Activated CD8-positive, alpha-beta memory T cell treated with anti-CD3 and anti-CD28 coated beads for 48 hours (primary cell): ENCODE measurements at regions not wholly inside any gene's neighbourhood (a gene's known extent, or its start where the extent isn't known, plus 50 kb on each side); places are given as distances from the start of the nearest gene placed in this dataset.
"Not testable (repeated sequence)": the region's sequence is repeated elsewhere in the genome, so short reads cannot be mapped to it uniquely, and the experiment has no call there.

ENCODE experiments used
- DNase-seq, 3 experiments: peaks; one replicate each; pipeline ENCODE4 v3.0.0-alpha.2; 2020; ENCODE audit warnings: low read depth in 2 of 3, low spot score in 2 of 3

- DNase-seq, result no peak
These were observed 184.0 kb downstream of the OLFM1 start for GRCh38 chr9:135271425-135271824.

DNA sequence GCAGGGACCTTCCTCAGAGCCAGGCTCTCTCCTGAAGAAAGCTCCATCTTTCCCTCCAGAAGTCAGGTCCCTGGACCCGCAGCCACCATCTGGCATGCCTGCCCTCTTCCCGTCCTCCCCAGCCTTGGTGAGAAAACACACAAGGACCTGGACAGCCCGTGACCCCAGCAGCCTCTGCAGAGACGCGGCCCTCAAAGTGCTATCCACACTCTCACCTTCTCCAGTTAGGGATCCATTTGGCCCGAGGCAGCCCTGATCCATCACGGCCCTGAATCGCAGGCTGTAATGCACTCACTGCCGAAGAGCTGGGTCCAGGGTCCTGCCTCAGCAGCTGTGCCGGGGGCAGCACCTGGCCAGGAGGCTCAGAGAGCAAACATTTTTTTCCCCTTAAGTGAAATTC is 185.1 kb downstream of the OLFM1 start:
- no peak for DNase-seq

DNA sequence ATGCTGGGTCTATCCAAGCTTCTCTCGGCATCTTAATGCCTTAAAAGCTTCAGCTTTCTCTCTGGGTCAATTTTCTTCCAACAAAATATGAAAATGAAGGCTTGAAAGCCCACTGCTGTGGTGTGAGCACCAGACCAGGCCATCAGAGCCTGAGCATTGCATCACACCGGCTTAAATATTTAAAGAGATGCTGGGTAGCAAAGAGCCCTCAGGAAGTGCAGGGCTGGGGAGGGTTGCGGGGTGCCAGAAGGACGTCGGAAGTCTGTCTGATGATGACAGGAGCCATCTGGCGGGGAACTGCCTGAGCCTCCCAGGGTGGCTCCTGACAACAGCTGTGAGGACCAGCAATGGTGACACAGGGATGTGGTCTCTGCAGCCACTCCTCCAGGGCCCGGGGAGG is 185.5 kb downstream of the OLFM1 start:
- no peak for DNase-seq

DNA sequence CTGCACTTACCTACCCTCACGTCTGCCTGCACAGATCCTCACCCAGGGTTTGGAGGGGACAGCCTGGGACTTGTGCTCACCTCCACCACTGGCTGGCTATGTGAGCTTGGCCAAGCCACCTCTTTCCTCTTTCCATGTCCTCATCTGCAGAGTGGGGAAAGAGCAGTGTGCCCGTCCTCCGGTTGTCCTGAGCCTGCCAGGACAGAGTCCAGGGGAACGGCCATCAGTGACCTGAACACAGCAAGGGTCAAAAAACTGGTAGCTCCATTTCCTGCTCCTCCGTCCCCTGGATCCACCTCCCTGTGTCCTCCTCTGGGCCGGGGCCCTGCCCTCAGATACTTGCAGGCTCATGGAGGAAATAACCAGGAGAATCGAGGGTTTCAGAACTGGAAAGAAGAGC is 187.7 kb downstream of the OLFM1 start:
- no peak for DNase-seq

DNA sequence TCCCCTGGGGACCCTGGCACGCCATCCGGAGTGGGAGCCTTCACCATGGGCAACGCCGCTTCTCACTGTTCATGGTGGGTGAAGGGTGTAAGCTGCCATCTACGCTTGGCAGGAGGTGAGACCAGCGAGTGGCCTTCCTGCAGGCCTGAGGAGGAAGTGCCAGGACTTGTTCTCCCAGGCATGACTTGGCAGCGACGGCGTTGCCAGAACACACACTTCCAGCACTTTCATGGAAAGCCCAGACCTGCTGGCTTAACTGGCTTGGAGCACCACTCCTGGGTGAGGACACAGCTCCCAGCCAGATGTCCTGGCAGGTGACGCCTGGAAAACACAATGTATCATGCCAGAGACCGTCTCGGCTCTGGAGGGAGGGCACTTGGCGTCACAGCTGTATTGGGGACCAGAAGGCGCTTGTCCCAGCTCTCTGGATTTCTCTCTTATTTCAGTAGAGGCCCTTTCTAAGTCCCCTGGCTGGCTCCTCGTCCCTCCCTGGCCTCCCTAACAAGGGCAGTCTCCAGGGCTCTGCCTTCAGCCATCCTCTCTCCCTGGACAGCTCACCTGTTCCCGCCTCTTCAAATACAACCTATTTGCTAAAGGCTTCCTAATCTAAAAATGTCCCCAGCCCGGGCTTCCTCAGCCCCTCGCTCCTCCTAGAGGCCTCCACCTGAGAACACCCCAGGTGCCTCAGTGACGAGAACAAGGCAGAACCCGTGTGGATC is 188.3 kb downstream of the OLFM1 start:
- no peak for DNase-seq

DNA sequence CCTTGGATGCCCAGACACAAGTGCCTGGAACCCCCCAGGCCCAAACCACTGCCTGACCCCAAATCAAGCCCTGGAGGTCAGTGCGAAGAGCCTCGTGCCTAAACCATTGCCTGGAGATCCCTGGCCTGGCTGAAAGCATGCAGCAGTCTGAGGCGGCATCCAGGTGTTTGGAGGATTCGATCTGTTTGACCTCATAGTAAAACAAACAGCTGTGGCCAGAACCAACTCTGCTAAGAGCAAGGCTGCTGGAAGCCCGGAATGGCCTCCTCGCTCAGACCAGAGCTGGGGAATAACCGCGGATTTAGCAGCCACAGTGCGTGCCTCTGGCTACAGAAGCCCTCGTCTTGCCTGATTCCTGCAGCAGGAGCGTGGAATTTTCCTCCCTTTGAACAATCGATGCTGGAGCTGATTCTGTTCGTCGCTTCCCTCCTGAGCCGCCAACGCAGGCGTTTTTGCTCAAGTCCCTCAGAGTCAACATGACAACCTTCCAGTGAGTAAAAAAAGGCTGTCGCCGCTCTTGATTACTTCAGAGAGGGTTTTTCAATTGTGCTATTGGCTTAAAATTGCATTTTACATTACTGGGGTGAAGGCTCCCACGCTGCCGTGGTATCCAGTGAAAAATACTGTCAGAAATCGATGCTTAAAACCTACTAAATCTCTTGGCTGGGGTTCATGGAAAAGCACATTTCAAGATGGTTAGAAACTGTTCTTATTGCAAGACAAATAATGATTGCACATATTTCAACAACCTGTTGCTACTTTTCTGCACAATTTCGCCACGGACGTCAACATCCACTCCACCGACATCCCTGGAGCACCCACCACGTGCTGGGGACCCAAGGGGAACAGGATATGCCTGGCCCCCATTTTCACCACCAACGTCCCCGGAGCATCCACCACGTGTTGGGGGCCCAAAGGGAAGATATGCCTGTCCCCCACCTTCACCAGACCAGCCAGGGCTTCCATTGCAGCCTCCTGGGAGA is 190.0 kb downstream of the OLFM1 start:
- DNase-seq, result no peak

DNA sequence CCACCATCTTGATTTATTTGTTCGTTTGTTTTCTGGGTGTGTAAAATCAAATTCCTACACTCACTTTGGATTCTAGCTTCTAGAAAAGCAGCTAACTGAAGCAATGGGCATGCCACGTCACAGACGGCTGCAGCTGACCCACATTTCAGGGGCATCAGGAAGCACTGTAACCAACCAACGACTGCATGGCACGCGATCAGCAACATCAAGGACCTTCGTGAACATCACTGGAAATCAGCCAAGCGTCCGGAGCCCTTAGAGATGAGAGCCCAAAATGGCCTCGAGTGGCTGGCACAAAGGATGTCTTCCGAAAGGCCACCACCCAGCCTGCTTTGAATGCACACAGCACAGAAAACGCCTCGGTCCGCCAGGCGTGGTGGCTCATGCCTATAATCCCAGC is 191.1 kb downstream of the OLFM1 start:
- DNase-seq, result no peak

GRCh38 chr9:135279385-135279784 is 191.9 kb downstream of the OLFM1 start:
- no peak for DNase-seq

- no peak for DNase-seq
These were observed 192.4 kb downstream of the OLFM1 start for GRCh38 chr9:135279834-135280393.

DNA sequence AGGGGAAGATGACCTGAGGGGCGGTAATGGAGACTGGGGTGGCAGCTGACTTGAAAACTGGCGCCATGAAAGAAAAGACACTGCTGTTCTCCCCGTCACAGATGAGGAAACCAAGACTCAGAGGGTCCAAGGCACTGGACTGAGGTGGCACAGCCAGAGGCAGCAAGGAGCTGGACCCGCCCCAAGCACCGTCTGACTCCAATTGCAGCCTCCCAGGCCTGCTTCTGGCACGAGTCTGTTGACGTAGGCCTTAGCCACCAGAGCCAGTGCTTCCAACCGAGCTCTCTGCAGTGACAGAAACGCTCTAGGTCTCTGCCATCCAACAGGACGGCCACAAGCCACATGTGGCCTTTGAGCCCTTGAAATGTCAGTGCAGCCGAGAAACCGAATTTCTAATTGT is 193.2 kb downstream of the OLFM1 start:
- DNase-seq, result no peak

DNA sequence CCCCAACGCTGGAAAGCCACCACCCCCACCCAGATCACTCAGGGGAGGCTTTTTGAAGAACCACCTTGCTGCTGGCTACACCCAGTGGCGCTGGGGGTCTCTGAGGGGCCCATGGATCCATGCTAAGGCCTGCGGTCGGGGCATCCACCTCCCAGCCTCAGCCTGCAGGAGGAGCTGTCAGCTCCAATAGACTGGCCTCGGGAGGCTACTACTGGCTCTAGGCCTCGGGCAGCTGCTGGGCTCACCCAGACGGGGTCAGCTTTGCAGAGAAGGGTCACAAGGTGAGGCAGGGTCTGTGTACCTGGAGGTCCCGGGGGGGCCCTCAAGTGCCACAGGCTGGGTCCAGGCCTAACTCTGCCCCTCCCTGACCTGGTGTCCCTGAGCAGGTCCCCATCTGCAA is 193.7 kb downstream of the OLFM1 start:
- DNase-seq, result no peak

- no peak for DNase-seq
These were observed 194.6 kb downstream of the OLFM1 start for GRCh38 chr9:135281791-135282737.

DNA sequence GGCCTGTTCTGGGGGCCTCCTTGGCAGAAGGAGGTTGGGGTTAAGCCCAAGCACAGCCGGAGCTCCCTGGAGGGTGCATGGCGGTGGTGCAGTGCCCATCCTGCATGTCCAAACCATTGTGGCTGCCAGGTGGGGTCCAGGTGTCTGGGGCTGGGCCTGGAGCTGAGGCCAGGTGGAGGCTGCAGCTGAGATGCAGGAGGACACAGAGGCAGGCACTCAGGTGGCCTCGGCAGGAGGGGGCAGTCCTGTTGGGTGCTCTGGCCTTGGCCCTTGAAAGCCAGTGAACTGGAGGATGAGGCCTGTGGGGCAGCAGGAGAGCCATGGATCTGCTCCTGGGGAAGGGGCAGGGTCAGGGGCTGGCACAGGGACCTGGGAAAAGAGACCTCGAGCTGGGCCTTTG is 195.3 kb downstream of the OLFM1 start:
- DNase-seq, result no peak

DNA sequence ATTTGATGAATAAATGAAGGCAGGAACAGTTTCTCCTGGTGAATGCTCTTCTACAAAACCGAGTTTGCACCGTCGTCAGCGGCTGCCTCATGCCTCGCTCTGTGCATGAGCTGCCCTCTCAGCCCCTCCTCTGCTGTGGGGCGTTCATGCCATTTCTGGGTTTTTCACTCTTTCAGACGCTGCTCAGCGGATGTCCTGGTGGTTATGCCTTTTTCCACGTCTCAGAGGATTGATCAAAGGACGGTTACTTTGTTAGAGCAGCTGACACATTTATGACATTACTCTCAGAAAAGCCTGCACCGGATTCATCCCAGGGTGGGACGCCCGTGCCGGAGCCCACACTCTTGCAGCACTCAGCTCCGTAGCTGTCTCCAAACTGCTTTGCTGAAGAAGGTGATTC is 195.9 kb upstream of the PPP1R26 start:
- no peak for DNase-seq

DNA sequence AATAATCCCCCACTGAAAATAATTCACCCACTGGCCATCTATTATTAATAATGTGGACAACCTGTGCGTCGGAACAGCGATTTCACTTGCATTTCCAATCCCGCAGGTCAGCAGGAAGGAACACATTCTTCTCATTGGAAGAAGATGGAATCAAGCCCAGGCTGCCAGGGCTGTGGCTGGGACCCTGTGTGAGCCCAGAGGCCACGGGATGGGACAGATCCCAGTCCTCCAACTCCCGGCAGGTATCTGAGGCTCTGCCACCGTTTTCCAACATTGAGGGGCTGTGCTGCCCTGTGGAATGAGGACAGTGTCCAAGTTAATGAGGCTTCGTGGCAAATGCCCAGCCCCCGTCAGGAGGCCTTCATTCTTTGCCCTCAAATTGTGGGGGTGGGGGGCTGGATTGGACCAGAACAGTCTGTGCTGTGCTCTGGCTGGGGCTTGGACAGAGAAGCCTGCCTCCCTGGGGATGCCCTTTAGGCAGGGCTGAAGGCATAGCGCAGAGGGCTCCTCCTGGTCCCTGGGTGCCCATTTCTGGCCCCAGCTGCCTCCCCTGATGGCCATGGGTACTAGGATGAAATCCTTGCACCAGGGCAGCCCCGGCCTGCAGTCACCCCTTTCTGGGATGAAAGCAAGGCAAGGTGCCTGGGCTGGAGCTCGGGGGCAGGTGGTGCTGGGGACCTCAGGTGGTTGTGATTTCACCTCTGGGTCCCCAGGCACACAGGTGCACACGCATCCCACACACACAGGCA is 195.0 kb upstream of the PPP1R26 start:
- no peak for DNase-seq

GRCh38 chr9:135286187-135286925 is 193.2 kb upstream of the PPP1R26 start:
- DNase-seq, result not testable (repeated sequence)

GRCh38 chr9:135286961-135287360 is 192.6 kb upstream of the PPP1R26 start:
- DNase-seq, result no peak

GRCh38 chr9:135287627-135288026 is 192.0 kb upstream of the PPP1R26 start:
- no peak for DNase-seq

GRCh38 chr9:135288054-135288453 is 191.5 kb upstream of the PPP1R26 start:
- DNase-seq, result no peak
